SJCRH30 (cell line): ENCODE measurements at regions not wholly inside any gene's neighbourhood (a gene's known extent, or its start where the extent isn't known, plus 50 kb on each side); places are given as distances from the start of the nearest gene placed in this dataset.
A peak's percentile ranks its signal among the peaks of the same experiment; 100 is the strongest.

Experiments used
- DNase-seq, 2 experiments: peaks; one replicate each; pipeline ENCODE4 v3.0.0-alpha.2; 2015 to 2020
- H3K27ac ChIP-seq: fragments of 250-450 bp; sonication (Bioruptor Pico); 2 replicates; pipeline ENCODE4 v1.5.1; 2020; ENCODE audit warnings: mild to moderate bottlenecking, moderate library complexity
- H3K27me3 ChIP-seq: fragments of 250-450 bp; sonication (Bioruptor Pico); 2 replicates; pipeline ENCODE4 v1.5.1; 2020; ENCODE audit warnings: mild to moderate bottlenecking, moderate library complexity
- H3K36me3 ChIP-seq: fragments of 250-450 bp; sonication (Bioruptor Pico); 2 replicates; pipeline ENCODE4 v1.5.1; 2020; ENCODE audit warnings: mild to moderate bottlenecking, moderate library complexity
- H3K4me1 ChIP-seq: fragments of 250-450 bp; sonication (Bioruptor Pico); 2 replicates; pipeline ENCODE4 v1.5.1; 2020; ENCODE audit warnings: mild to moderate bottlenecking, moderate library complexity
- H3K4me3 ChIP-seq: fragments of 250-450 bp; sonication (Bioruptor Pico); 2 replicates; pipeline ENCODE4 v1.5.1; 2020; ENCODE audit warnings: mild to moderate bottlenecking, moderate library complexity
- H3K9me3 ChIP-seq: fragments of 250-450 bp; sonication (Bioruptor Pico); replicated peaks from 2 replicates; pipeline ENCODE4 v1.5.1; 2020; ENCODE audit warnings: mild to moderate bottlenecking, moderate library complexity

- Histone ChIP-seq H3K9me3 (no peaks in the 10 kb centered on the region), H3K4me3 (no peak overlapping the region), H3K27me3 (no peaks in the 10 kb centered on the region), H3K36me3 (no peaks in the 10 kb centered on the region), H3K27ac (peak overlapping the region; percentile 40), H3K4me1 (peaks cover 31% of the 10 kb centered on the region)
- no peak for DNase-seq
Measured at GRCh38 chr2:59874971-59875755, 678.3 kb downstream of the BCL11A start.

- Histone ChIP-seq H3K27me3 (no peaks in the 10 kb centered on the region), H3K4me1 (peaks cover 23% of the 10 kb centered on the region), H3K4me3 (no peak overlapping the region), H3K27ac (no peak overlapping the region), H3K36me3 (no peaks in the 10 kb centered on the region), H3K9me3 (no peaks in the 10 kb centered on the region)
- no peak for DNase-seq
Measured at GRCh38 chr2:59874361-59874760, 679.1 kb downstream of the BCL11A start.

- Histone ChIP-seq H3K27me3 (no peaks in the 10 kb centered on the region), H3K4me3 (no peak overlapping the region), H3K27ac (no peak overlapping the region), H3K4me1 (peaks cover 21% of the 10 kb centered on the region), H3K36me3 (no peaks in the 10 kb centered on the region), H3K9me3 (no peaks in the 10 kb centered on the region)
- no peak for DNase-seq
Measured at GRCh38 chr2:59871830-59872229, 681.6 kb downstream of the BCL11A start.

GRCh38 chr2:59868981-59869380 lies 684.5 kb downstream of the BCL11A start:
- Histone ChIP-seq H3K4me1 (0 out of 2 replicates have a peak, but pooled peaks cover 2% of the 10 kb centered on the region), H3K4me3 (no peak overlapping the region), H3K36me3 (no peaks in the 10 kb centered on the region), H3K9me3 (no peaks in the 10 kb centered on the region), H3K27me3 (no peaks in the 10 kb centered on the region), H3K27ac (no peak overlapping the region)
- no peak for DNase-seq

GRCh38 chr2:59866436-59866835 lies 687.0 kb downstream of the BCL11A start:
- no peak overlapping the region for H3K27ac ChIP-seq
- no peak for DNase-seq

GRCh38 chr2:59858540-59858939 lies 694.9 kb downstream of the BCL11A start:
- Histone ChIP-seq H3K36me3 (no peaks in the 10 kb centered on the region), H3K27me3 (no peaks in the 10 kb centered on the region), H3K4me1 (no peaks in the 10 kb centered on the region), H3K9me3 (0 out of 2 replicates have a peak, but pooled peaks cover 4% of the 10 kb centered on the region), H3K27ac (no peak overlapping the region), H3K4me3 (no peak overlapping the region)
- DNase-seq = no peak

More at GRCh38 chr2:59866436-59866835, 687.0 kb downstream of the BCL11A start:
- 0 out of 2 replicates have a peak, but pooled peaks cover 2% of the 10 kb centered on the region for H3K4me1 ChIP-seq
- no peak overlapping the region for H3K4me3 ChIP-seq
- H3K27me3 ChIP-seq = no peaks in the 10 kb centered on the region
- H3K36me3 ChIP-seq = no peaks in the 10 kb centered on the region
- H3K9me3 ChIP-seq = 0 out of 2 replicates have a peak, but pooled peaks cover 4% of the 10 kb centered on the region

GRCh38 chr2:59857109-59857508 lies 696.3 kb downstream of the BCL11A start:
- H3K4me1 ChIP-seq = peaks cover under 1% of the 10 kb centered on the region; the same call in 1 of the 2 replicates
- no peak for DNase-seq
- 0 out of 2 replicates have a peak, but pooled peaks cover 4% of the 10 kb centered on the region for H3K9me3 ChIP-seq
- H3K36me3 ChIP-seq = no peaks in the 10 kb centered on the region
- no peak overlapping the region for H3K4me3 ChIP-seq
- H3K27ac ChIP-seq = no peak overlapping the region
- H3K27me3 ChIP-seq = no peaks in the 10 kb centered on the region

GRCh38 chr2:59856391-59856790 lies 697.1 kb downstream of the BCL11A start:
- DNase-seq = no peak

GRCh38 chr2:59853032-59853431 lies 700.4 kb downstream of the BCL11A start:
- Histone ChIP-seq H3K4me1 (peaks cover 6% of the 10 kb centered on the region; the same call in 1 of the 2 replicates), H3K36me3 (no peaks in the 10 kb centered on the region), H3K4me3 (no peak overlapping the region), H3K9me3 (no peaks in the 10 kb centered on the region), H3K27me3 (no peaks in the 10 kb centered on the region), H3K27ac (no peak overlapping the region)
- DNase-seq = no peak

More at GRCh38 chr2:59856391-59856790, 697.1 kb downstream of the BCL11A start:
- H3K4me3 ChIP-seq = no peak overlapping the region
- no peaks in the 10 kb centered on the region for H3K27me3 ChIP-seq
- no peaks in the 10 kb centered on the region for H3K9me3 ChIP-seq
- no peak overlapping the region for H3K27ac ChIP-seq
- H3K36me3 ChIP-seq = no peaks in the 10 kb centered on the region
- H3K4me1 ChIP-seq = peaks cover 6% of the 10 kb centered on the region; the same call in 1 of the 2 replicates

- Histone ChIP-seq H3K27me3 (no peaks in the 10 kb centered on the region), H3K9me3 (no peaks in the 10 kb centered on the region), H3K4me1 (peaks cover 6% of the 10 kb centered on the region; the same call in 1 of the 2 replicates), H3K27ac (no peak overlapping the region), H3K4me3 (no peak overlapping the region), H3K36me3 (no peaks in the 10 kb centered on the region)
- DNase-seq = peak; percentile 65 to 84
Measured at GRCh38 chr2:59851836-59852475, 701.5 kb downstream of the BCL11A start.

GRCh38 chr2:59850554-59850953 lies 702.9 kb downstream of the BCL11A start:
- H3K4me3 ChIP-seq = no peak overlapping the region
- no peaks in the 10 kb centered on the region for H3K36me3 ChIP-seq
- no peaks in the 10 kb centered on the region for H3K9me3 ChIP-seq
- no peak overlapping the region for H3K27ac ChIP-seq
- no peaks in the 10 kb centered on the region for H3K27me3 ChIP-seq
- peaks cover 6% of the 10 kb centered on the region; the same call in 1 of the 2 replicates for H3K4me1 ChIP-seq
- DNase-seq = no peak

- Histone ChIP-seq H3K9me3 (peaks cover 5% of the 10 kb centered on the region; the same call in 1 of the 2 replicates), H3K27me3 (no peaks in the 10 kb centered on the region; the same call in 1 of the 2 replicates), H3K4me1 (no peaks in the 10 kb centered on the region), H3K36me3 (no peaks in the 10 kb centered on the region), H3K27ac (no peak overlapping the region), H3K4me3 (no peak overlapping the region)
- DNase-seq = no peak
Measured at GRCh38 chr2:59833941-59834340, 719.5 kb downstream of the BCL11A start.

- DNase-seq = no peak
- Histone ChIP-seq H3K36me3 (no peaks in the 10 kb centered on the region), H3K27ac (no peak overlapping the region), H3K9me3 (peaks cover 5% of the 10 kb centered on the region; the same call in 1 of the 2 replicates), H3K27me3 (no peaks in the 10 kb centered on the region), H3K4me3 (no peak overlapping the region), H3K4me1 (no peaks in the 10 kb centered on the region)
Measured at GRCh38 chr2:59830601-59831000, 722.9 kb downstream of the BCL11A start.

- peaks cover 6% of the 10 kb centered on the region; the same call in 1 of the 2 replicates for H3K4me1 ChIP-seq
- no peak overlapping the region for H3K27ac ChIP-seq
- no peak for DNase-seq
- no peak overlapping the region for H3K4me3 ChIP-seq
- no peaks in the 10 kb centered on the region for H3K36me3 ChIP-seq
- H3K27me3 ChIP-seq = no peaks in the 10 kb centered on the region
- H3K9me3 ChIP-seq = peaks cover 3% of the 10 kb centered on the region; the same call in 1 of the 2 replicates
Measured at GRCh38 chr2:59827677-59828076, 725.8 kb downstream of the BCL11A start.

- Histone ChIP-seq H3K27me3 (no peaks in the 10 kb centered on the region), H3K27ac (no peak overlapping the region), H3K4me3 (no peak overlapping the region), H3K4me1 (peaks cover 6% of the 10 kb centered on the region; the same call in 1 of the 2 replicates), H3K9me3 (no peaks in the 10 kb centered on the region; the same call in 1 of the 2 replicates), H3K36me3 (no peaks in the 10 kb centered on the region)
- DNase-seq = no peak
Measured at GRCh38 chr2:59826177-59826576, 727.3 kb downstream of the BCL11A start.
